ENCODE measurements at regions not wholly inside any gene's neighbourhood (a gene's known extent, or its start where the extent isn't known, plus 50 kb on each side); places are given as distances from the start of the nearest gene placed in this dataset.

- 0 out of 2 replicates have a peak, but pooled peaks have one; percentile 11 for TF ChIP-seq TBX3 (IDR thresholded peaks at IDR 0.05; ENCODE audit: borderline replicate concordance)
- TF ChIP-seq, protein P1, sequence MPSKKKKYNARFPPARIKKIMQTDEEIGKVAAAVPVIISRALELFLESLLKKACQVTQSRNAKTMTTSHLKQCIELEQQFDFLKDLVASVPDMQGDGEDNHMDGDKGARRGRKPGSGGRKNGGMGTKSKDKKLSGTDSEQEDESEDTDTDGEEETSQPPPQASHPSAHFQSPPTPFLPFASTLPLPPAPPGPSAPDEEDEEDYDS (CRISPR knock-in tag; IDR thresholded peaks at IDR 0.05), result no peak
- no peak for TF ChIP-seq BATF2 (CRISPR knock-in tag; IDR thresholded peaks at IDR 0.05)
- TF ChIP-seq FOXM1 (CRISPR knock-in tag; IDR thresholded peaks at IDR 0.05), result no peak
- no peak for TF ChIP-seq ZNF318 (CRISPR knock-in tag; IDR thresholded peaks at IDR 0.05)
- TF ChIP-seq PHF20 (CRISPR knock-in tag; IDR thresholded peaks at IDR 0.05), result no peak
- no peak for TF ChIP-seq ZFP82 (CRISPR knock-in tag; IDR thresholded peaks at IDR 0.05; ENCODE audit: borderline replicate concordance)
- TF ChIP-seq MIXL1 (CRISPR knock-in tag; IDR thresholded peaks at IDR 0.05), result no peak
- no peak for TF ChIP-seq HMG20B (CRISPR knock-in tag; conservative IDR thresholded peaks at IDR 0.05)
- TF ChIP-seq PLSCR1 (CRISPR knock-in tag; IDR thresholded peaks at IDR 0.05; ENCODE audit: borderline replicate concordance), result no peak
- no peak for TF ChIP-seq POLR2AphosphoS5 (IDR thresholded peaks at IDR 0.05; ENCODE audit: low read depth, low read length)
- TF ChIP-seq POLR2G (IDR thresholded peaks at IDR 0.05; ENCODE audit: low read depth, low read length), result no peak
- TF ChIP-seq NFIC (IDR thresholded peaks at IDR 0.05; ENCODE audit: low read length), result peak; percentile 36; the same call in 1 of the 2 replicates
- TF ChIP-seq AHR (CRISPR knock-in tag; IDR thresholded peaks at IDR 0.05), result no peak
- no peak for TF ChIP-seq RCOR2 (CRISPR knock-in tag; IDR thresholded peaks at IDR 0.05)
- TF ChIP-seq THYN1 (CRISPR knock-in tag; IDR thresholded peaks at IDR 0.05; ENCODE audit: borderline replicate concordance, low read depth), result no peak
- TF ChIP-seq HNF4A (CRISPR knock-in tag; IDR thresholded peaks at IDR 0.05), result no peak
- TF ChIP-seq, protein P2, sequence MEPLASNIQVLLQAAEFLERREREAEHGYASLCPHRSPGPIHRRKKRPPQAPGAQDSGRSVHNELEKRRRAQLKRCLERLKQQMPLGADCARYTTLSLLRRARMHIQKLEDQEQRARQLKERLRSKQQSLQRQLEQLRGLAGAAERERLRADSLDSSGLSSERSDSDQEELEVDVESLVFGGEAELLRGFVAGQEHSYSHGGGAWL (CRISPR knock-in tag; IDR thresholded peaks at IDR 0.05), result no peak
- TF ChIP-seq KLF11 (CRISPR knock-in tag; IDR thresholded peaks at IDR 0.05), result no peak
- peak in 1 of 2 experiments; percentile 47; a peak in 1 of 4 replicates for TF ChIP-seq EP300 (IDR thresholded peaks at IDR 0.05; ENCODE audit: low read depth in 2 of 2, low read length in 2 of 2)
- TF ChIP-seq EP300 (CRISPR knock-in tag; IDR thresholded peaks at IDR 0.05; ENCODE audit: borderline replicate concordance), result no peak
- TF ChIP-seq SOX13 (IDR thresholded peaks at IDR 0.05), result no peak
- peak in 1 of 2 experiments; percentile 67; a peak in 2 of 4 replicates for TF ChIP-seq SOX13 (CRISPR knock-in tag; conservative IDR thresholded peaks at IDR 0.05 in 1 of 2, IDR thresholded peaks at IDR 0.05 in 1 of 2)
Observed at GRCh38 chr5:143683459-143683858, 128.5 kb upstream of the HMHB1 start (continued).

Data from HepG2 (cell line).